A549 (cell line): ENCODE measurements at regions not wholly inside any gene's neighbourhood (a gene's known extent, or its start where the extent isn't known, plus 50 kb on each side); places are given as distances from the start of the nearest gene placed in this dataset.

Experiments used
- ATAC-seq, 2 experiments: fragments of 200-7000 bp in 1 of 2; fragments of >200 bp in 1 of 2; cut with Nextera tagmentation in 1 of 2; cut with Tn5 transposase in 1 of 2; 3 replicates each; pipeline versions ENCODE4 v1.8.0 to v1.9.1; 2018 to 2020; ENCODE audit warnings: mild to moderate bottlenecking in 1 of 2, moderate library complexity in 1 of 2
- CTCF ChIA-PET: fragments of 300-600 bp; sonication (Branson Sonifier 250); formaldehyde crosslinking; extraction: SDS; loops from one replicate; lab custom pipeline; 2021; ENCODE audit warnings: antibody characterized with exemption, inconsistent platforms; lab: Yijun Ruan, JAX
- POLR2A ChIA-PET: fragments of 350-600 bp; formaldehyde crosslinking; extraction: SDS; loops from one replicate; lab custom pipeline; 2021; ENCODE audit warnings: antibody characterized with exemption, inconsistent platforms; lab: Yijun Ruan, JAX
- DNase-seq, 2 experiments: peaks; one replicate each; pipeline versions ENCODE4 v3.0.0 to v3.0.0-alpha.2; 2011 to 2016; ENCODE audit warnings: low read depth in 1 of 2, low spot score in 1 of 2
- FAIRE-seq: peaks from 2 replicates; lab custom pipeline; 2011; peaks lifted over from hg19 to GRCh38; lab: Jason Lieb, UNC
- H3K27ac ChIP-seq, 2 experiments: fragments of >200 bp; sonication (Bioruptor Twin); formaldehyde crosslinking; 3 replicates each; pipeline ENCODE4 v1.5.1; 2016 to 2017
- H3K4me1 ChIP-seq: fragments of >200 bp; sonication (Bioruptor Twin); formaldehyde crosslinking; 3 replicates; pipeline ENCODE4 v1.6.1; 2016
- H3K4me2 ChIP-seq: fragments of >200 bp; sonication (Bioruptor Twin); formaldehyde crosslinking; 3 replicates; pipeline ENCODE4 v1.6.1; 2016
- H3K4me3 ChIP-seq: fragments of >200 bp; sonication (Bioruptor Twin); formaldehyde crosslinking; 3 replicates; pipeline ENCODE4 v1.5.1; 2016
- H3K9me3 ChIP-seq: fragments of >200 bp; sonication (Bioruptor Twin); formaldehyde crosslinking; 3 replicates; pipeline ENCODE4 v1.6.1; 2016
- BCL3 ChIP-seq: fragments of >200 bp; sonication (Bioruptor Twin); formaldehyde crosslinking; IDR thresholded peaks from 3 replicates; pipeline ENCODE4 v1.6.1; 2016
- BHLHE40 ChIP-seq: IDR thresholded peaks from 2 replicates; pipeline ENCODE4 v1.6.1; 2012; ENCODE audit warnings: low read depth, low read length, inconsistent platforms
- E2F6 ChIP-seq: IDR thresholded peaks from 2 replicates; pipeline ENCODE4 v1.6.1; 2012; ENCODE audit warnings: low read depth, borderline replicate concordance
- EHF ChIP-seq: fragments of 250-450 bp; sonication (Bioruptor Pico); IDR thresholded peaks from 2 replicates; pipeline ENCODE4 v1.5.0; 2020; ENCODE audit warnings: mild to moderate bottlenecking
- EHMT2 ChIP-seq: fragments of 200-600 bp; sonication (generic); IDR thresholded peaks from 2 replicates; pipeline ENCODE4 v1.6.1; 2016; ENCODE audit warnings: antibody characterized with exemption, low read depth, mild to moderate bottlenecking, moderate library complexity
- ELK1 ChIP-seq: fragments of 150-350 bp; IDR thresholded peaks from 2 replicates; pipeline ENCODE4 v1.6.1; 2014; ENCODE audit warnings: low read depth, mild to moderate bottlenecking, low read length
- EP300 ChIP-seq, 2 experiments: fragments of >200 bp; sonication (Bioruptor Twin); formaldehyde crosslinking; IDR thresholded peaks; 2 replicates in 1 of 2; 3 replicates in 1 of 2; pipeline ENCODE4 v1.6.1; 2016 to 2017
- HMGXB4 ChIP-seq: fragments of 250-450 bp; sonication (Bioruptor Pico); IDR thresholded peaks from 2 replicates; pipeline ENCODE4 v1.5.0; 2021; ENCODE audit warnings: mild to moderate bottlenecking, moderate library complexity, borderline replicate concordance
- HOXB13 ChIP-seq: fragments of 250-450 bp; sonication (Bioruptor Pico); IDR thresholded peaks from 2 replicates; pipeline ENCODE4 v1.5.0; 2020; ENCODE audit warnings: low read depth, mild to moderate bottlenecking, moderate library complexity
- JUNB ChIP-seq: fragments of >200 bp; sonication (Bioruptor Twin); formaldehyde crosslinking; IDR thresholded peaks from 2 replicates; pipeline ENCODE4 v1.6.1; 2016
- KDM1A ChIP-seq: fragments of 200-600 bp; sonication (generic); IDR thresholded peaks from 2 replicates; pipeline ENCODE4 v1.6.1; 2016; ENCODE audit warnings: low read depth, mild to moderate bottlenecking
- MAZ ChIP-seq: fragments of 150-350 bp; IDR thresholded peaks from 2 replicates; pipeline ENCODE4 v1.6.1; 2014; ENCODE audit warnings: antibody characterized with exemption, low read depth, low read length, borderline replicate concordance
- RARB ChIP-seq: fragments of 250-450 bp; sonication (Bioruptor Pico); IDR thresholded peaks from 2 replicates; pipeline ENCODE4 v1.8.0; 2021; ENCODE audit warnings: mild to moderate bottlenecking, moderate library complexity
- REST ChIP-seq: fragments of 200-600 bp; sonication (generic); IDR thresholded peaks from 2 replicates; pipeline ENCODE4 v1.6.1; 2016; ENCODE audit warnings: antibody characterized with exemption, mild to moderate bottlenecking, moderate library complexity
- RFX5 ChIP-seq: fragments of 450-650 bp; IDR thresholded peaks from 2 replicates; pipeline ENCODE4 v1.7.1; 2014; ENCODE audit warnings: antibody characterized with exemption, mild to moderate bottlenecking, moderate library complexity
- SREBF2 ChIP-seq: fragments of 450-650 bp; IDR thresholded peaks from 2 replicates; pipeline ENCODE4 v1.6.1; 2014; ENCODE audit warnings: mild to moderate bottlenecking, moderate library complexity
- TFCP2L1 ChIP-seq: fragments of 250-450 bp; sonication (Bioruptor Pico); IDR thresholded peaks from 2 replicates; pipeline ENCODE4 v1.5.0; 2021; ENCODE audit warnings: mild to moderate bottlenecking
- ZFP36 ChIP-seq: fragments of 450-650 bp; IDR thresholded peaks from 2 replicates; pipeline ENCODE4 v1.6.1; 2014; ENCODE audit warnings: borderline replicate concordance; ENCODE audit not compliant: partially characterized antibody
- ZSCAN20 ChIP-seq: fragments of 250-450 bp; sonication (Bioruptor Pico); IDR thresholded peaks from 2 replicates; pipeline ENCODE4 v1.8.0; 2022; ENCODE audit warnings: mild to moderate bottlenecking, moderate library complexity
- WGBS: methylation state at CpG from one replicate; pipeline ENCODE4 v1.1.6; 2017; ENCODE audit errors: missing lambda C conversion rate; 5-methylcytosine and 5-hydroxymethylcytosine counted together

- ATAC-seq (no peak), FAIRE-seq (no peak), DNase-seq (no peak)
- Histone ChIP-seq H3K9me3 (no peaks in the 10 kb centered on the region), H3K4me1 (no peaks in the 10 kb centered on the region), H3K4me2 (no peak overlapping the region), H3K4me3 (no peak overlapping the region), H3K27ac (no peak overlapping the region)
- 77% methylated on average over 4 of the region's 4 CpGs for WGBS
- CTCF ChIA-PET: no interaction called here
- POLR2A ChIA-PET: no interaction called here
- TF ChIP-seq JUNB (no peak), REST (no peak), BCL3 (no peak), HMGXB4 (CRISPR knock-in tag) (no peak), KDM1A (no peak), EP300 (IDR thresholded peaks at IDR 0.05) (no peak), MAZ (no peak), SREBF2 (no peak), ZSCAN20 (CRISPR knock-in tag) (no peak), RFX5 (no peak), RARB (no peak)
These were observed 131.3 kb downstream of the BACH1 start for GRCh38 chr21:29430030-29430429.

- no peak for DNase-seq
- H3K9me3 ChIP-seq: no peaks in the 10 kb centered on the region
- H3K4me2 ChIP-seq: no peak overlapping the region
- H3K4me3 ChIP-seq: no peak overlapping the region
- no peak overlapping the region for H3K27ac ChIP-seq
- POLR2A ChIA-PET: no interaction called here
- ATAC-seq: no peak
- TF ChIP-seq BHLHE40 (no peak), ZFP36 (no peak), ELK1 (no peak), TFCP2L1 (CRISPR knock-in tag) (no peak), BCL3 (no peak), E2F6 (no peak), KDM1A (no peak), EHF (CRISPR knock-in tag) (no peak), EHMT2 (no peak), HOXB13 (no peak), HMGXB4 (CRISPR knock-in tag) (no peak), RARB (no peak)
- WGBS: 82% methylated on average over 7 of the region's 7 CpGs
- H3K4me1 ChIP-seq: no peaks in the 10 kb centered on the region
- FAIRE-seq: no peak
- CTCF ChIA-PET: no interaction called here
These were observed 131.9 kb downstream of the BACH1 start for GRCh38 chr21:29430576-29430975.
